Endothelial cell (in vitro differentiated cells): ENCODE measurements at regions not wholly inside any gene's neighbourhood (a gene's known extent, or its start where the extent isn't known, plus 50 kb on each side); places are given as distances from the start of the nearest gene placed in this dataset.

Source experiments
- DNase-seq: peaks from one replicate; pipeline ENCODE4 v3.0.0; 2021; ENCODE audit warnings: low spot score
- H3K27ac Mint-ChIP-seq: one replicate; pipeline ENCODE4 v1.8.0; 2021; ENCODE audit warnings: mixed read lengths, inconsistent platforms; ENCODE audit not compliant: unreplicated experiment
- H3K27me3 Mint-ChIP-seq: one replicate; pipeline ENCODE4 v1.8.0; 2021; ENCODE audit warnings: mild to moderate bottlenecking, moderate library complexity, mixed read lengths, inconsistent platforms; ENCODE audit not compliant: unreplicated experiment
- H3K36me3 Mint-ChIP-seq: one replicate; pipeline ENCODE4 v1.8.0; 2021; ENCODE audit warnings: mild to moderate bottlenecking, low read depth, mixed read lengths, inconsistent platforms; ENCODE audit not compliant: unreplicated experiment
- H3K4me1 Mint-ChIP-seq: one replicate; pipeline ENCODE4 v1.8.0; 2021; ENCODE audit warnings: mild to moderate bottlenecking, mixed read lengths, inconsistent platforms; ENCODE audit not compliant: unreplicated experiment
- H3K4me3 Mint-ChIP-seq: one replicate; pipeline ENCODE4 v1.8.0; 2021; ENCODE audit warnings: mild to moderate bottlenecking, mixed read lengths, inconsistent platforms; ENCODE audit not compliant: unreplicated experiment
- H3K9me3 Mint-ChIP-seq: one replicate; pipeline ENCODE4 v1.8.0; 2021; ENCODE audit warnings: mixed read lengths, inconsistent platforms; ENCODE audit not compliant: unreplicated experiment
- CTCF ChIP-seq: fragments of 200-600 bp; sonication (generic); IDR thresholded peaks from one replicate; pipeline ENCODE4 v1.5.0; 2021; ENCODE audit warnings: antibody characterized with exemption; ENCODE audit not compliant: unreplicated experiment

DNA sequence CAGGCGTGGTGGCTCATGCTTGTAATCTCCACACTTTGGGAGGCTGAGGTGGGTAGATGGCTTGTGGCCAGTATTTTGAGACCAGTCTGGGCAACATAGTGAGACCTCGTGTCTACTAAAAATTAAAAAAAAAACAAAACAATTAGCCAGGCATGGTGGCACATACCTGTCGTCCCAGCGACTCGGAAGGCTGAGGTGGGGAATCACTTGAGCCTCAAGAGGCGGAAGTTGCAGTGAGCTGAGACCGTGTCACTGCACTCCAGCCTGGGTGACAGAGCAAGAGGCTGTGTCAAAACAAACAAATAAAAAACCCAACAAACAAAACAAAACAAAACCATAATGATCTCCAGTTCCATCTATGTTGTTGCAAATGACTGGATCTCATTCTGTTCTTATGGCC, 341.3 kb upstream of the CFAP20DC start:
- no peak overlapping the region for H3K27ac Mint-ChIP-seq
- TF ChIP-seq CTCF = no peak
- H3K4me3 Mint-ChIP-seq = no peak overlapping the region
- H3K36me3 Mint-ChIP-seq = no peaks in the 10 kb centered on the region
- no peaks in the 10 kb centered on the region for H3K4me1 Mint-ChIP-seq
- no peaks in the 10 kb centered on the region for H3K27me3 Mint-ChIP-seq
- no peak for DNase-seq
- H3K9me3 Mint-ChIP-seq = peaks cover under 1% of the 10 kb centered on the region

DNA sequence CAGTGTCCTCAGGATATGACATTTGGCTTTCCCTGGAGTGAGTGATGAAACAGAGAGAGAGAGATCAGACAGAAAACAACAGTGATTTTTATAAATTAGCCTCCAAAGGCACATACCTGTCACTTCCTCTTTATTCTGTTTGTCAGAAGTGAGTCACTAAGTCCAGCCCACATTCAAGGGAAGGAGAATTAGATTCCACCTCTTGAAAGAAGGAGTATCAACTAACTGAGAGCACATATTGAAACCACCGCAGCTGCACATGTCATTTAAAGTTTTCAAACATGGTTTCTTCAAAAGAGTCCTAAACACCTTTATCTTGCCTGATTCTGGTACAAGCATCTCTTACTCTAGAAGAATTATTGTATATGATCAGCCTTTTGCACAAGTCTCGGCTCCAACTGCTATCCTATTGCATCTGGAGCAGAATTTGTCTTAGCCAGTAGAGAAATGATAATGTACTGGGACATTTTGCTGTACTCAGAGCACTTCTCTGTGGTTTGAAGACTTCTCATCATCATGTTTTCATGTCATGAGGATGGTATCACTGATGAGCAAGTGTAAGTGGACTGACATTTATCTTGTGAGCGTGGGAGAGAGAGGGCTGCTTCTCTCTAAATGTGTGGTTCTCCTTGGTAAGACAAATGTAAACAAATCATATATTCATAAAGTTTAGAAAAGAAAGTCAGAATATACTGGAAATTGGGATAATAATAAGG, 338.9 kb upstream of the CFAP20DC start:
- Mint-ChIP-seq H3K36me3 (no peaks in the 10 kb centered on the region), H3K9me3 (no peaks in the 10 kb centered on the region), H3K27ac (no peak overlapping the region), H3K27me3 (no peaks in the 10 kb centered on the region), H3K4me3 (no peak overlapping the region), H3K4me1 (no peaks in the 10 kb centered on the region)
- no peak for DNase-seq
- TF ChIP-seq CTCF = no peak

- no peaks in the 10 kb centered on the region for H3K4me1 Mint-ChIP-seq
- H3K27me3 Mint-ChIP-seq = no peaks in the 10 kb centered on the region
- H3K9me3 Mint-ChIP-seq = no peaks in the 10 kb centered on the region
- TF ChIP-seq CTCF = no peak
- DNase-seq = no peak
- H3K27ac Mint-ChIP-seq = no peak overlapping the region
- no peaks in the 10 kb centered on the region for H3K36me3 Mint-ChIP-seq
- no peak overlapping the region for H3K4me3 Mint-ChIP-seq
Measured at GRCh38 chr3:59386165-59386564, 336.3 kb upstream of the CFAP20DC start.

GRCh38 chr3:59385547-59385946, 335.7 kb upstream of the CFAP20DC start:
- no peak for TF ChIP-seq CTCF
- H3K27ac Mint-ChIP-seq = no peak overlapping the region
- H3K9me3 Mint-ChIP-seq = no peaks in the 10 kb centered on the region

GRCh38 chr3:59381282-59381681, 331.5 kb upstream of the CFAP20DC start:
- Mint-ChIP-seq H3K36me3 (no peaks in the 10 kb centered on the region), H3K27me3 (no peaks in the 10 kb centered on the region), H3K27ac (no peak overlapping the region), H3K4me3 (no peak overlapping the region), H3K9me3 (no peaks in the 10 kb centered on the region), H3K4me1 (no peaks in the 10 kb centered on the region)
- TF ChIP-seq CTCF = no peak
- no peak for DNase-seq

More at GRCh38 chr3:59385547-59385946, 335.7 kb upstream of the CFAP20DC start:
- H3K27me3 Mint-ChIP-seq = no peaks in the 10 kb centered on the region
- no peaks in the 10 kb centered on the region for H3K36me3 Mint-ChIP-seq
- H3K4me1 Mint-ChIP-seq = no peaks in the 10 kb centered on the region
- H3K4me3 Mint-ChIP-seq = no peak overlapping the region
- no peak for DNase-seq
